ENCODE measurements at regions not wholly inside any gene's neighbourhood (a gene's known extent, or its start where the extent isn't known, plus 50 kb on each side); places are given as distances from the start of the nearest gene placed in this dataset.

- ChIA-PET POLR2A (no interaction called here), CTCF (no interaction called here)
- H3K4me1 Mint-ChIP-seq = no peaks in the 10 kb centered on the region
- no peaks in the 10 kb centered on the region for H3K27me3 Mint-ChIP-seq
- no peak for DNase-seq
- H3K9me3 Mint-ChIP-seq = no peaks in the 10 kb centered on the region
- no peak overlapping the region for H3K4me3 Mint-ChIP-seq
- H3K27ac Mint-ChIP-seq = no peak overlapping the region
- H3K36me3 Mint-ChIP-seq (ENCODE audit: low read depth) = no peaks in the 10 kb centered on the region
These were observed 517.1 kb upstream of the SYT4 start for GRCh38 chr18:43794363-43794762.

GRCh38 chr18:43797347-43797746 is 520.1 kb upstream of the SYT4 start:
- POLR2A ChIA-PET = no interaction called here
- no peak for DNase-seq
- Mint-ChIP-seq H3K9me3 (no peaks in the 10 kb centered on the region), H3K36me3 (ENCODE audit: low read depth) (no peaks in the 10 kb centered on the region), H3K27ac (no peak overlapping the region), H3K4me1 (no peaks in the 10 kb centered on the region), H3K27me3 (no peaks in the 10 kb centered on the region), H3K4me3 (no peak overlapping the region)
- CTCF ChIA-PET = no interaction called here

GRCh38 chr18:43800584-43800983 is 523.3 kb upstream of the SYT4 start:
- ChIA-PET CTCF (no interaction called here), POLR2A (no interaction called here)
- Mint-ChIP-seq H3K27ac (no peak overlapping the region), H3K36me3 (ENCODE audit: low read depth) (no peaks in the 10 kb centered on the region), H3K27me3 (no peaks in the 10 kb centered on the region), H3K4me3 (no peak overlapping the region), H3K4me1 (no peaks in the 10 kb centered on the region), H3K9me3 (no peaks in the 10 kb centered on the region)
- no peak for DNase-seq

- H3K27ac Mint-ChIP-seq = no peak overlapping the region
- CTCF ChIA-PET = no interaction called here
These were observed 528.4 kb upstream of the SYT4 start for GRCh38 chr18:43805646-43806194.

GRCh38 chr18:43812627-43813026 is 535.3 kb upstream of the SYT4 start:
- Mint-ChIP-seq H3K4me1 (no peaks in the 10 kb centered on the region), H3K36me3 (ENCODE audit: low read depth) (no peaks in the 10 kb centered on the region), H3K27ac (no peak overlapping the region), H3K4me3 (no peak overlapping the region), H3K9me3 (no peaks in the 10 kb centered on the region), H3K27me3 (no peaks in the 10 kb centered on the region)
- ChIA-PET CTCF (no interaction called here), POLR2A (no interaction called here)
- DNase-seq = no peak

More at GRCh38 chr18:43805646-43806194, 528.4 kb upstream of the SYT4 start:
- Mint-ChIP-seq H3K27me3 (no peaks in the 10 kb centered on the region), H3K4me3 (no peak overlapping the region), H3K4me1 (no peaks in the 10 kb centered on the region), H3K9me3 (no peaks in the 10 kb centered on the region), H3K36me3 (ENCODE audit: low read depth) (no peaks in the 10 kb centered on the region)
- DNase-seq = no peak
- POLR2A ChIA-PET = no interaction called here

GRCh38 chr18:43819397-43819796 is 542.1 kb upstream of the SYT4 start:
- no peaks in the 10 kb centered on the region for H3K27me3 Mint-ChIP-seq
- ChIA-PET POLR2A (no interaction called here), CTCF (no interaction called here)
- no peaks in the 10 kb centered on the region for H3K9me3 Mint-ChIP-seq
- no peaks in the 10 kb centered on the region for H3K36me3 Mint-ChIP-seq (ENCODE audit: low read depth)
- H3K27ac Mint-ChIP-seq = no peak overlapping the region
- no peak overlapping the region for H3K4me3 Mint-ChIP-seq
- H3K4me1 Mint-ChIP-seq = no peaks in the 10 kb centered on the region
- DNase-seq = no peak

- ChIA-PET POLR2A (no interaction called here), CTCF (no interaction called here)
These were observed 542.6 kb upstream of the SYT4 start for GRCh38 chr18:43819873-43820272.

GRCh38 chr18:43825768-43826167 is 548.5 kb upstream of the SYT4 start:
- no peaks in the 10 kb centered on the region for H3K4me1 Mint-ChIP-seq
- CTCF ChIA-PET = no interaction called here

More at GRCh38 chr18:43819873-43820272, 542.6 kb upstream of the SYT4 start:
- no peaks in the 10 kb centered on the region for H3K4me1 Mint-ChIP-seq
- DNase-seq = no peak
- no peaks in the 10 kb centered on the region for H3K27me3 Mint-ChIP-seq
- no peak overlapping the region for H3K27ac Mint-ChIP-seq
- no peaks in the 10 kb centered on the region for H3K36me3 Mint-ChIP-seq (ENCODE audit: low read depth)
- no peak overlapping the region for H3K4me3 Mint-ChIP-seq
- H3K9me3 Mint-ChIP-seq = no peaks in the 10 kb centered on the region

GRCh38 chr18:43826215-43826614 is 548.9 kb upstream of the SYT4 start:
- POLR2A ChIA-PET = no interaction called here
- no peak overlapping the region for H3K4me3 Mint-ChIP-seq
- DNase-seq = no peak
- H3K4me1 Mint-ChIP-seq = no peaks in the 10 kb centered on the region
- H3K36me3 Mint-ChIP-seq (ENCODE audit: low read depth) = no peaks in the 10 kb centered on the region
- H3K27ac Mint-ChIP-seq = no peak overlapping the region
- H3K27me3 Mint-ChIP-seq = no peaks in the 10 kb centered on the region
- CTCF ChIA-PET = no interaction called here
- no peaks in the 10 kb centered on the region for H3K9me3 Mint-ChIP-seq

More at GRCh38 chr18:43825768-43826167, 548.5 kb upstream of the SYT4 start:
- no peak overlapping the region for H3K4me3 Mint-ChIP-seq
- no peak for DNase-seq
- no peaks in the 10 kb centered on the region for H3K27me3 Mint-ChIP-seq
- no peaks in the 10 kb centered on the region for H3K9me3 Mint-ChIP-seq
- POLR2A ChIA-PET = no interaction called here
- H3K36me3 Mint-ChIP-seq (ENCODE audit: low read depth) = no peaks in the 10 kb centered on the region
- no peak overlapping the region for H3K27ac Mint-ChIP-seq

GRCh38 chr18:43827311-43827710 is 550.0 kb upstream of the SYT4 start:
- no peaks in the 10 kb centered on the region for H3K4me1 Mint-ChIP-seq
- H3K27ac Mint-ChIP-seq = no peak overlapping the region
- no peak for DNase-seq
- no peak overlapping the region for H3K4me3 Mint-ChIP-seq
- H3K27me3 Mint-ChIP-seq = no peaks in the 10 kb centered on the region
- POLR2A ChIA-PET = no interaction called here
- CTCF ChIA-PET = no interaction called here
- no peaks in the 10 kb centered on the region for H3K9me3 Mint-ChIP-seq
- no peaks in the 10 kb centered on the region for H3K36me3 Mint-ChIP-seq (ENCODE audit: low read depth)

- CTCF ChIA-PET = no interaction called here
These were observed 553.0 kb upstream of the SYT4 start for GRCh38 chr18:43830303-43830702.

GRCh38 chr18:43830947-43831346 is 553.7 kb upstream of the SYT4 start:
- H3K27ac Mint-ChIP-seq = no peak overlapping the region
- DNase-seq = no peak
- ChIA-PET POLR2A (no interaction called here), CTCF (no interaction called here)
- no peaks in the 10 kb centered on the region for H3K36me3 Mint-ChIP-seq (ENCODE audit: low read depth)
- H3K4me3 Mint-ChIP-seq = no peak overlapping the region
- H3K9me3 Mint-ChIP-seq = no peaks in the 10 kb centered on the region
- no peaks in the 10 kb centered on the region for H3K4me1 Mint-ChIP-seq
- H3K27me3 Mint-ChIP-seq = no peaks in the 10 kb centered on the region

More at GRCh38 chr18:43830303-43830702, 553.0 kb upstream of the SYT4 start:
- H3K36me3 Mint-ChIP-seq (ENCODE audit: low read depth) = no peaks in the 10 kb centered on the region
- POLR2A ChIA-PET = no interaction called here
- no peak for DNase-seq
- H3K27me3 Mint-ChIP-seq = no peaks in the 10 kb centered on the region
- no peak overlapping the region for H3K4me3 Mint-ChIP-seq
- H3K27ac Mint-ChIP-seq = no peak overlapping the region
- H3K9me3 Mint-ChIP-seq = no peaks in the 10 kb centered on the region
- H3K4me1 Mint-ChIP-seq = no peaks in the 10 kb centered on the region

- H3K4me1 Mint-ChIP-seq = no peaks in the 10 kb centered on the region
- ChIA-PET POLR2A (no interaction called here), CTCF (no interaction called here)
- no peak for DNase-seq
- no peaks in the 10 kb centered on the region for H3K27me3 Mint-ChIP-seq
- no peak overlapping the region for H3K4me3 Mint-ChIP-seq
- H3K9me3 Mint-ChIP-seq = no peaks in the 10 kb centered on the region
- H3K36me3 Mint-ChIP-seq (ENCODE audit: low read depth) = no peaks in the 10 kb centered on the region
- H3K27ac Mint-ChIP-seq = no peak overlapping the region
These were observed 569.0 kb upstream of the SYT4 start for GRCh38 chr18:43846299-43846698.

GRCh38 chr18:43847164-43848091 is 570.1 kb upstream of the SYT4 start:
- Mint-ChIP-seq H3K36me3 (ENCODE audit: low read depth) (no peaks in the 10 kb centered on the region), H3K27me3 (no peaks in the 10 kb centered on the region), H3K4me3 (no peak overlapping the region), H3K27ac (no peak overlapping the region), H3K9me3 (no peaks in the 10 kb centered on the region), H3K4me1 (no peaks in the 10 kb centered on the region)
- CTCF ChIA-PET = no interaction called here
- POLR2A ChIA-PET = no interaction called here
- no peak for DNase-seq
